ENCODE measurements at regions not wholly inside any gene's neighbourhood (a gene's known extent, or its start where the extent isn't known, plus 50 kb on each side); places are given as distances from the start of the nearest gene placed in this dataset.

DNA sequence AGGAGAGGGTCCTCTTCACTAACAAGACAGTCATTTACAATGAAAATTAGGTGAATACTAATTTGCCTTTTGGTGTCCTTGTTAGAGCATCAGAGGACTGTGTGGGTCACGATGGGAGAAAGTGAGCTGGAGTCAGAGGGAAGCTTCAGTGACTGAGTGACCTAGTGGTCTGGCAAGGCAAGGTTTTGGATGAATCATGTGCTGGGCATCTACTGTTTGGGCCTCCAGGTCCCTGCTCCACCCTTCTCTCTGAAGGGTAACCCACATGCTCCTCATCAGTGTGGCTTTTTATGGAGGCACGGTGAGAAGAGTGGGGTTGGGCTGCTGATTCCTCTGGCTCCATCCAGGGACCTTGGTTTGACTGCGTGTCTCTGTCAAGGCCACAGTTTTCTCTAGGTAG is 60.5 kb upstream of the EXOC2 start:
- TF ChIP-seq EZH2phosphoT487 (IDR thresholded peaks at IDR 0.05; ENCODE audit: insufficient read depth, low read depth), result no peak
- no peak for TF ChIP-seq EZH2 (IDR thresholded peaks at IDR 0.05; ENCODE audit: insufficient read depth, poor library complexity, severe bottlenecking)
- no peaks in the 10 kb centered on the region for H3K79me2 ChIP-seq (ENCODE audit: insufficient read depth)
- peak; percentile 49 for DNase-seq
- no peaks in the 10 kb centered on the region for H4K20me1 ChIP-seq (ENCODE audit: insufficient read depth)
- H3K9me2 ChIP-seq (ENCODE audit: insufficient read depth), result no peaks in the 10 kb centered on the region
- no peak overlapping the region for H3K27ac ChIP-seq
- in situ Hi-C loops (cut with MboI), result no loop called here
- no peak overlapping the region for H3K4me3 ChIP-seq
- 73 to 76% methylated on average over 3 of the region's 3 CpGs for WGBS, 2 experiments (ENCODE audit: low coverage in 1 of 2, low lambda C conversion rate in 2 of 2, missing lambda C conversion rate in 2 of 2)
- no peak overlapping the region for H2AFZ ChIP-seq
- no peaks in the 10 kb centered on the region for H3F3A ChIP-seq (ENCODE audit: insufficient read depth)
- no peak overlapping the region for H3K9ac ChIP-seq
- H3K4me1 ChIP-seq (ENCODE audit: insufficient read depth), result no peaks in the 10 kb centered on the region
- no peak overlapping the region for H3K4me2 ChIP-seq (ENCODE audit: unreplicated experiment)
- 0 out of 2 replicates have a peak, but pooled peaks cover 4% of the 10 kb centered on the region for H3K27me3 ChIP-seq (replicated peaks; ENCODE audit: insufficient read depth)
- H3K9me3 ChIP-seq (ENCODE audit: low read depth), result no peaks in the 10 kb centered on the region
- H3K36me3 ChIP-seq (ENCODE audit: low read depth), result no peaks in the 10 kb centered on the region

DNA sequence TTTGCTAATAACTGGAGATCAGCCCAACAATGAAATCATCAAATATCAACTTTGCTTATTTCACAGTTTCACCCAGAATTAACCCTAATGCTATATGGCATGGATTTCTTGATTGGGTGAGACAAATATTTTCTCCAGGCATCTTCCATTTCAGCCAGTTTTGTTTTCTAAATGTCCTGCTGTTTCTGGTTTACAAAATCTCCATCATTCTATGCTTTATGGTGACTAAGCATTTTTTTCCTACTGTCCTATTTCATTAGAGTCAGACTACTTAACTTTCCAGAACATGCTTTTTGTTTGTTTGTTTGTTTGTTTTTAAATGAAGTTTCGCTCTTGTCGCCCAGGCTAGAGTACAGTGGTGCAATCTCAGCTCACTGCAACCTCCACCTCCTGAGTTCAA is 59.5 kb upstream of the EXOC2 start:
- TF ChIP-seq EZH2 (IDR thresholded peaks at IDR 0.05; ENCODE audit: insufficient read depth, poor library complexity, severe bottlenecking) (no peak), EZH2phosphoT487 (IDR thresholded peaks at IDR 0.05; ENCODE audit: insufficient read depth, low read depth) (no peak)
- Histone ChIP-seq H3K4me1 (ENCODE audit: insufficient read depth) (no peaks in the 10 kb centered on the region), H3F3A (ENCODE audit: insufficient read depth) (no peaks in the 10 kb centered on the region), H3K27ac (no peak overlapping the region), H3K4me3 (no peak overlapping the region), H4K20me1 (ENCODE audit: insufficient read depth) (no peaks in the 10 kb centered on the region), H3K9ac (no peak overlapping the region), H3K9me3 (ENCODE audit: low read depth) (no peaks in the 10 kb centered on the region), H3K4me2 (ENCODE audit: unreplicated experiment) (no peak overlapping the region), H3K36me3 (ENCODE audit: low read depth) (no peaks in the 10 kb centered on the region), H3K27me3 (replicated peaks; ENCODE audit: insufficient read depth) (0 out of 2 replicates have a peak, but pooled peaks cover 4% of the 10 kb centered on the region), H3K9me2 (ENCODE audit: insufficient read depth) (no peaks in the 10 kb centered on the region), H3K79me2 (ENCODE audit: insufficient read depth) (no peaks in the 10 kb centered on the region), H2AFZ (no peak overlapping the region)
- in situ Hi-C loops (cut with MboI), result no loop called here
- 66 to 79% methylated on average over 2 of the region's 2 CpGs for WGBS, 2 experiments (ENCODE audit: low coverage in 1 of 2, low lambda C conversion rate in 2 of 2, missing lambda C conversion rate in 2 of 2)
- DNase-seq, result no peak

DNA sequence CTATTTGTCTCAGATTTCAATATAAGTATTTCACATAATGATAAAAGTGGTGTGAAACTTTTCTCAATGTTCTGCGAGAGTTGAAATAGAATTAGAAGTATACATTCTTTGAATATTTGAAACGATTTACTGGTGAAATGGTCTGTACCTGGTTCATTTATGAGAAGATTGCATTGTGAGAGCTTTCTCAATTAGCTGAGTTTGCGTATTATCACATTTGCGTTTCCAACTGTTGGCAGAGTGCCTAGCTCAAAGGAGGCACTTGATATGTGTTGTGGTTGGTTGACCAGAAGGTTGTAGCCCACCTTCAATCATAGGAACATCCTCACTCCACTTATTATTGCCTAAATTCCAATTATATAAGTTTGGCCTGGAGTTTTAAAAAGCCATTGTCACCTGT is 58.8 kb upstream of the EXOC2 start:
- H3K9me3 ChIP-seq (ENCODE audit: low read depth), result no peaks in the 10 kb centered on the region
- H3K4me3 ChIP-seq, result no peak overlapping the region
- no peaks in the 10 kb centered on the region for H3K4me1 ChIP-seq (ENCODE audit: insufficient read depth)
- H2AFZ ChIP-seq, result no peak overlapping the region
- H3K9ac ChIP-seq, result no peak overlapping the region
- H3K4me2 ChIP-seq (ENCODE audit: unreplicated experiment), result no peak overlapping the region
- no peak for DNase-seq
- H3K9me2 ChIP-seq (ENCODE audit: insufficient read depth), result no peaks in the 10 kb centered on the region
- 53 to 59% methylated on average over 4 of the region's 4 CpGs for WGBS, 2 experiments (ENCODE audit: low coverage in 1 of 2, low lambda C conversion rate in 2 of 2, missing lambda C conversion rate in 2 of 2)
- in situ Hi-C loops (cut with MboI), result no loop called here
- H3K27me3 ChIP-seq (replicated peaks; ENCODE audit: insufficient read depth), result 0 out of 2 replicates have a peak, but pooled peaks cover 4% of the 10 kb centered on the region
- H3K36me3 ChIP-seq (ENCODE audit: low read depth), result no peaks in the 10 kb centered on the region
- H3K27ac ChIP-seq, result no peak overlapping the region
- H4K20me1 ChIP-seq (ENCODE audit: insufficient read depth), result no peaks in the 10 kb centered on the region
- TF ChIP-seq EZH2phosphoT487 (IDR thresholded peaks at IDR 0.05; ENCODE audit: insufficient read depth, low read depth) (no peak), EZH2 (IDR thresholded peaks at IDR 0.05; ENCODE audit: insufficient read depth, poor library complexity, severe bottlenecking) (no peak)
- H3K79me2 ChIP-seq (ENCODE audit: insufficient read depth), result no peaks in the 10 kb centered on the region
- no peaks in the 10 kb centered on the region for H3F3A ChIP-seq (ENCODE audit: insufficient read depth)

DNA sequence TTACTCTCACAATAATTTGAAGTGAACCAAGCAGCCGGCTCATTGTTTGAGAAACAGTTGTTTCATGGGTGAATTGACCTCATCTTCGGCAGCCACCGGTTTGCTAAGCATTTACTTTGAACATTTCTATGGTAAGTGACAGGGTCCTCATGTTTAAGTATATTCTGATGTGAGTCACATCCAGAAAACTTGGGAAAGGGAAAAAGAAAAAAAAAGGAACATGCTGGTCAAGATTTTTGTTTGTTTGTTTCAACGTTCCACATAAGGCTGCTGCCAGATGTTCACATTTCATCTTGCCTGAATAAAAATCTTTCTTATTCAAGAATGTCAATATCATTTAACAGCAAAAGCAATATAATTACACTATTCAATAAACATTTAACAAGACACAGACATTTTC is 55.0 kb upstream of the EXOC2 start:
- Histone ChIP-seq H3K4me2 (ENCODE audit: unreplicated experiment) (no peak overlapping the region), H3K9me2 (ENCODE audit: insufficient read depth) (no peaks in the 10 kb centered on the region), H3K36me3 (ENCODE audit: low read depth) (no peaks in the 10 kb centered on the region), H3F3A (ENCODE audit: insufficient read depth) (no peaks in the 10 kb centered on the region), H3K9me3 (ENCODE audit: low read depth) (no peaks in the 10 kb centered on the region), H3K4me1 (ENCODE audit: insufficient read depth) (no peaks in the 10 kb centered on the region), H3K27me3 (replicated peaks; ENCODE audit: insufficient read depth) (0 out of 2 replicates have a peak, but pooled peaks cover 4% of the 10 kb centered on the region), H3K27ac (no peak overlapping the region), H3K9ac (no peak overlapping the region), H2AFZ (no peak overlapping the region), H3K4me3 (no peak overlapping the region), H4K20me1 (ENCODE audit: insufficient read depth) (no peaks in the 10 kb centered on the region), H3K79me2 (ENCODE audit: insufficient read depth) (no peaks in the 10 kb centered on the region)
- TF ChIP-seq EZH2 (IDR thresholded peaks at IDR 0.05; ENCODE audit: insufficient read depth, poor library complexity, severe bottlenecking), result no peak
- no peak for TF ChIP-seq EZH2phosphoT487 (IDR thresholded peaks at IDR 0.05; ENCODE audit: insufficient read depth, low read depth)
- in situ Hi-C loops (cut with MboI), result no loop called here
- WGBS, 2 experiments (ENCODE audit: low coverage in 1 of 2, low lambda C conversion rate in 2 of 2, missing lambda C conversion rate in 2 of 2), result 25 to 27% methylated on average over 4 of the region's 4 CpGs
- no peak for DNase-seq

DNA sequence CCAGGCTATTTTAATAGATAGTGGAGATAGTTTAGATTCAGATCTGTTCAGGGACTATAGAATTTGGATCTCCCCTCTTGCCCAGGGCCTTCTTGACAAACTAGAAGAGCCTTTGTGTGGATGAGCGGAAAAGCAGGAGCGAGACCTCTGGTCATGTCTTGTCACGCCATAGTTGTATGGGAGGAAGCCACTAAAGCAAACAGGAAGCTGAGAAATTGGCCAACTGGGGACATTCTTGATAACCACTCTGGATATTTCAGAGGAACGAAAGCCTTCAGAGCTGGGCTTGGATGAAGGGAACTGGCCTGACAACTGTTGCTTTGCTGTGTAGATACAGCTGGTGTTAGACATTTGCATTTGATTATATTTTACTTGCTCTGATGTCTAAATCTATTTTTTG is 54.1 kb upstream of the EXOC2 start:
- H3K9me3 ChIP-seq (ENCODE audit: low read depth), result no peaks in the 10 kb centered on the region
- H3K27me3 ChIP-seq (replicated peaks; ENCODE audit: insufficient read depth), result 0 out of 2 replicates have a peak, but pooled peaks cover 4% of the 10 kb centered on the region
- no peak overlapping the region for H3K4me3 ChIP-seq
- no peak overlapping the region for H3K9ac ChIP-seq
- H4K20me1 ChIP-seq (ENCODE audit: insufficient read depth), result no peaks in the 10 kb centered on the region
- no peaks in the 10 kb centered on the region for H3K9me2 ChIP-seq (ENCODE audit: insufficient read depth)
- no peaks in the 10 kb centered on the region for H3K79me2 ChIP-seq (ENCODE audit: insufficient read depth)
- DNase-seq, result no peak
- in situ Hi-C loops (cut with MboI), result no loop called here
- no peaks in the 10 kb centered on the region for H3K36me3 ChIP-seq (ENCODE audit: low read depth)
- H3K27ac ChIP-seq, result no peak overlapping the region
- H3K4me1 ChIP-seq (ENCODE audit: insufficient read depth), result no peaks in the 10 kb centered on the region
- H2AFZ ChIP-seq, result no peak overlapping the region
- no peak overlapping the region for H3K4me2 ChIP-seq (ENCODE audit: unreplicated experiment)
- TF ChIP-seq EZH2 (IDR thresholded peaks at IDR 0.05; ENCODE audit: insufficient read depth, poor library complexity, severe bottlenecking) (no peak), EZH2phosphoT487 (IDR thresholded peaks at IDR 0.05; ENCODE audit: insufficient read depth, low read depth) (no peak)
- WGBS, 2 experiments (ENCODE audit: low coverage in 1 of 2, low lambda C conversion rate in 2 of 2, missing lambda C conversion rate in 2 of 2), result 71 to 75% methylated on average over 4 of the region's 4 CpGs
- H3F3A ChIP-seq (ENCODE audit: insufficient read depth), result no peaks in the 10 kb centered on the region

All from GM23248 (cell line).